ENCODE measurements at regions not wholly inside any gene's neighbourhood (a gene's known extent, or its start where the extent isn't known, plus 50 kb on each side); places are given as distances from the start of the nearest gene placed in this dataset.

GRCh38 chr12:126819554-126819953 is 1447.4 kb upstream of the TMEM132C start:
- no peak overlapping the region for H3K4me3 ChIP-seq (ENCODE audit: low read depth, low read length)
- H3K27ac ChIP-seq, result no peak overlapping the region
- in situ Hi-C loops (cut with HindIII; ENCODE audit: low pct_ligation_motif_present, low sequenced_read_pairs), result no loop called here
- no peaks in the 10 kb centered on the region for H3K27me3 ChIP-seq (replicated peaks)
- no peaks in the 10 kb centered on the region for H3K36me3 ChIP-seq (replicated peaks)
- DNase-seq, result no peak
- no peak for TF ChIP-seq CTCF (IDR thresholded peaks at IDR 0.05; ENCODE audit: low read depth, low read length, missing control alignments)

GRCh38 chr12:126830778-126831680 is 1435.9 kb upstream of the TMEM132C start:
- Histone ChIP-seq H3K27me3 (replicated peaks) (no peaks in the 10 kb centered on the region), H3K27ac (no peak overlapping the region), H3K4me3 (ENCODE audit: low read depth, low read length) (no peak overlapping the region), H3K36me3 (replicated peaks) (no peaks in the 10 kb centered on the region)
- TF ChIP-seq CTCF (IDR thresholded peaks at IDR 0.05; ENCODE audit: low read depth, low read length, missing control alignments), result no peak
- no peak for DNase-seq
- in situ Hi-C loops (cut with HindIII; ENCODE audit: low pct_ligation_motif_present, low sequenced_read_pairs), result no loop called here

GRCh38 chr12:126837697-126838096 is 1429.3 kb upstream of the TMEM132C start:
- no peak for DNase-seq
- in situ Hi-C loops (cut with HindIII; ENCODE audit: low pct_ligation_motif_present, low sequenced_read_pairs), result no loop called here
- Histone ChIP-seq H3K4me3 (ENCODE audit: low read depth, low read length) (no peak overlapping the region), H3K27me3 (replicated peaks) (no peaks in the 10 kb centered on the region), H3K27ac (no peak overlapping the region), H3K36me3 (replicated peaks) (no peaks in the 10 kb centered on the region)
- no peak for TF ChIP-seq CTCF (IDR thresholded peaks at IDR 0.05; ENCODE audit: low read depth, low read length, missing control alignments)

- TF ChIP-seq CTCF (IDR thresholded peaks at IDR 0.05; ENCODE audit: low read depth, low read length, missing control alignments), result no peak
- Histone ChIP-seq H3K4me3 (ENCODE audit: low read depth, low read length) (no peak overlapping the region), H3K27me3 (replicated peaks) (no peaks in the 10 kb centered on the region), H3K36me3 (replicated peaks) (no peaks in the 10 kb centered on the region), H3K27ac (no peak overlapping the region)
- in situ Hi-C loops (cut with HindIII; ENCODE audit: low pct_ligation_motif_present, low sequenced_read_pairs), result no loop called here
- no peak for DNase-seq
Observed at GRCh38 chr12:126843915-126844669, 1422.9 kb upstream of the TMEM132C start.

GRCh38 chr12:126847005-126847629 is 1419.9 kb upstream of the TMEM132C start:
- H3K36me3 ChIP-seq (replicated peaks), result no peaks in the 10 kb centered on the region
- H3K4me3 ChIP-seq (ENCODE audit: low read depth, low read length), result no peak overlapping the region
- TF ChIP-seq CTCF (IDR thresholded peaks at IDR 0.05; ENCODE audit: low read depth, low read length, missing control alignments), result no peak
- H3K27ac ChIP-seq, result no peak overlapping the region
- in situ Hi-C loops (cut with HindIII; ENCODE audit: low pct_ligation_motif_present, low sequenced_read_pairs), result no loop called here
- no peak for DNase-seq
- no peaks in the 10 kb centered on the region for H3K27me3 ChIP-seq (replicated peaks)
